Heart left ventricle (tissue), 13 donors: ENCODE measurements at regions not wholly inside any gene's neighbourhood (a gene's known extent, or its start where the extent isn't known, plus 50 kb on each side); places are given as distances from the start of the nearest gene placed in this dataset.

ENCODE experiments used
- POLR2A ChIP-seq, 2 donors: fragments of 450-650 bp; IDR thresholded peaks; one replicate each; pipeline ENCODE4 v1.6.1; 2017; ENCODE audit warnings: antibody characterized with exemption in 2 of 2, mild to moderate bottlenecking in 2 of 2, moderate library complexity in 2 of 2
- TF ChIP-seq, protein P1 (sequence below), 12 donors: fragments of 200-600 bp; sonication (generic) in 4 of 12; IDR thresholded peaks; one replicate each; pipeline versions ENCODE4 v1.5.0 to v1.8.0; 2018 to 2022; ENCODE audit warnings: antibody characterized with exemption in 12 of 12, mild to moderate bottlenecking in 5 of 12
- donor health status: ischemic (EF 13 %, LVEDD 7.1; RV severe dilation, severe dysfunction).
- donor health status: DM: no; HTN: yes; CAD: no.
- donor health status: DM: no; HTN: no; CAD: no.
- donor health status: ischemic (EF 25% LVEDD 6.9; RV normal size, moderate dysfunction).
- donor health status: ischemic (EF 25% LVEDD 5.7; RV mildly dilated, moderate dysfunction).
- donor health status: ischemic (EF 35%, LVEDD 5.7; RV mildly dilated, moderate dysfunction).
- donor health status: nonischemic (EF 11% LVEDD 7.7; RV severe dilation, severe dysfunction).
- donor health status: DM: yes; HTN: yes; CAD: no.
- donor health status: PGD.
- donor health status: ischemic (EF 29% LVEDD 5.4; RV normal size, mild dysfunction).
- donor health status: nonischemic (EF 23%, LVEDD 6.1; RV moderate dilation, normal function).

DNA sequence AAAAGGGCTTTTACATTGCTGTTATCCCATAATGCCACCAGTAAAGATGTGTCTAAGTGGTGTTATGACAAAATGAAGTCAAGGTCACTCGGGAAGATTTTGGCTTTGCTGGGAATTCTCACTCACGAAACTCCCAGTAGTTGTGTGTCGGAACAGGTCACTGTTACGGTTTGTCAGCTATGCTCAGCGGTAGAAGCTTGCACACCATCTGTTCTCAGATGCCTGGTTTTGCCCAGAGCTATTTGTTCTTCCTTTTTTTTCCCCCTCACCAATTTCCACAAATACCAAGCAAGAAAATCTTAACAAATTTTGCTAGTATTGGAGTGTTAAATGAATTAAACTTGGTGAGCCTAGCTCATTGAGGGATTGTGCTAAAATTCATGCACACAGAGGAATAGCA, 915.1 kb downstream of the MCTP2 start:
- TF ChIP-seq, protein P1, sequence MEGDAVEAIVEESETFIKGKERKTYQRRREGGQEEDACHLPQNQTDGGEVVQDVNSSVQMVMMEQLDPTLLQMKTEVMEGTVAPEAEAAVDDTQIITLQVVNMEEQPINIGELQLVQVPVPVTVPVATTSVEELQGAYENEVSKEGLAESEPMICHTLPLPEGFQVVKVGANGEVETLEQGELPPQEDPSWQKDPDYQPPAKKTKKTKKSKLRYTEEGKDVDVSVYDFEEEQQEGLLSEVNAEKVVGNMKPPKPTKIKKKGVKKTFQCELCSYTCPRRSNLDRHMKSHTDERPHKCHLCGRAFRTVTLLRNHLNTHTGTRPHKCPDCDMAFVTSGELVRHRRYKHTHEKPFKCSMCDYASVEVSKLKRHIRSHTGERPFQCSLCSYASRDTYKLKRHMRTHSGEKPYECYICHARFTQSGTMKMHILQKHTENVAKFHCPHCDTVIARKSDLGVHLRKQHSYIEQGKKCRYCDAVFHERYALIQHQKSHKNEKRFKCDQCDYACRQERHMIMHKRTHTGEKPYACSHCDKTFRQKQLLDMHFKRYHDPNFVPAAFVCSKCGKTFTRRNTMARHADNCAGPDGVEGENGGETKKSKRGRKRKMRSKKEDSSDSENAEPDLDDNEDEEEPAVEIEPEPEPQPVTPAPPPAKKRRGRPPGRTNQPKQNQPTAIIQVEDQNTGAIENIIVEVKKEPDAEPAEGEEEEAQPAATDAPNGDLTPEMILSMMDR (IDR thresholded peaks at IDR 0.05), result no peak
- TF ChIP-seq POLR2A (IDR thresholded peaks at IDR 0.05), result no peak
